ENCODE measurements at regions not wholly inside any gene's neighbourhood (a gene's known extent, or its start where the extent isn't known, plus 50 kb on each side); places are given as distances from the start of the nearest gene placed in this dataset.
"Not testable (repeated sequence)": the region's sequence is repeated elsewhere in the genome, so short reads cannot be mapped to it uniquely, and the experiment has no call there.

- H3K36me3 ChIP-seq = no peaks in the 10 kb centered on the region
- H3K9me3 ChIP-seq (replicated peaks) = no peaks in the 10 kb centered on the region
- H3K4me3 ChIP-seq = no peak overlapping the region
- no peak overlapping the region for H3K27ac ChIP-seq
- H3K27me3 ChIP-seq (replicated peaks) = no peaks in the 10 kb centered on the region
- DNase-seq (ENCODE audit: low read depth in 1 of 2, low spot score in 2 of 2) = no peak
- no peaks in the 10 kb centered on the region for H3K4me1 ChIP-seq (replicated peaks)
These were observed 543.1 kb upstream of the SLITRK5 start for GRCh38 chr13:87128036-87128435.

GRCh38 chr13:87128491-87128890, 542.7 kb upstream of the SLITRK5 start:
- Histone ChIP-seq H3K36me3 (no peaks in the 10 kb centered on the region), H3K4me3 (no peak overlapping the region), H3K4me1 (replicated peaks) (no peaks in the 10 kb centered on the region), H3K27me3 (replicated peaks) (no peaks in the 10 kb centered on the region), H3K27ac (no peak overlapping the region), H3K9me3 (replicated peaks) (no peaks in the 10 kb centered on the region)
- DNase-seq (ENCODE audit: low read depth in 1 of 2, low spot score in 2 of 2) = no peak

GRCh38 chr13:87129602-87130300, 541.4 kb upstream of the SLITRK5 start:
- Histone ChIP-seq H3K36me3 (no peaks in the 10 kb centered on the region), H3K4me3 (no peak overlapping the region), H3K27ac (no peak overlapping the region), H3K9me3 (replicated peaks) (no peaks in the 10 kb centered on the region), H3K27me3 (replicated peaks) (no peaks in the 10 kb centered on the region), H3K4me1 (replicated peaks) (no peaks in the 10 kb centered on the region)
- no peak for DNase-seq (ENCODE audit: low read depth in 1 of 2, low spot score in 2 of 2)

- Histone ChIP-seq H3K4me3 (no peak overlapping the region), H3K4me1 (replicated peaks) (no peaks in the 10 kb centered on the region), H3K9me3 (replicated peaks) (no peaks in the 10 kb centered on the region), H3K27me3 (replicated peaks) (no peaks in the 10 kb centered on the region), H3K27ac (no peak overlapping the region), H3K36me3 (no peaks in the 10 kb centered on the region)
- no peak for DNase-seq (ENCODE audit: low read depth in 1 of 2, low spot score in 2 of 2)
These were observed 540.7 kb upstream of the SLITRK5 start for GRCh38 chr13:87130423-87130822.

DNA sequence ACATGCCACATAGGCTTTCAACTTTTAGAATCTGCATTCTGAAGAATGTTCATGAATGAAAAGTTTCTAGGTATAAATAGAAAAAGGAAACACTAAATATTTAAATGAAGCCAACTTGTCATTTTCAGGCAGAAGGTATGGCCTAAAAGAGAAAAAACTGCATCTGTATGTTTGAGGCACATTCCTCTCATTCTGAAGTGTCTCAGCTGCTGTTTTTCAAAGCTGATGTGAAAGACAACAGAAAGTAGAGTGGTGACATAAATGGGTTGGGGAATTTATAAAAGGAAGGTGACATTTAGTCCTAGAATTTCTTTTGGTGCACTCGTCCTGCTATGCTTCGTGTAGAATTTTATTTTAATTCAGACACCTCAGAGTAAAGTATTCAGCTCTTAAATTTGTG, 539.6 kb upstream of the SLITRK5 start:
- Histone ChIP-seq H3K9me3 (replicated peaks) (no peaks in the 10 kb centered on the region), H3K27ac (no peak overlapping the region), H3K27me3 (replicated peaks) (no peaks in the 10 kb centered on the region), H3K4me3 (no peak overlapping the region), H3K4me1 (replicated peaks) (no peaks in the 10 kb centered on the region), H3K36me3 (no peaks in the 10 kb centered on the region)
- no peak for DNase-seq (ENCODE audit: low read depth in 1 of 2, low spot score in 2 of 2)

GRCh38 chr13:87138866-87139265, 532.3 kb upstream of the SLITRK5 start:
- Histone ChIP-seq H3K4me1 (replicated peaks) (no peaks in the 10 kb centered on the region), H3K27me3 (replicated peaks) (no peaks in the 10 kb centered on the region), H3K4me3 (no peak overlapping the region), H3K27ac (no peak overlapping the region), H3K36me3 (no peaks in the 10 kb centered on the region), H3K9me3 (replicated peaks) (no peaks in the 10 kb centered on the region)
- DNase-seq (ENCODE audit: low read depth in 1 of 2, low spot score in 2 of 2) = no peak

DNA sequence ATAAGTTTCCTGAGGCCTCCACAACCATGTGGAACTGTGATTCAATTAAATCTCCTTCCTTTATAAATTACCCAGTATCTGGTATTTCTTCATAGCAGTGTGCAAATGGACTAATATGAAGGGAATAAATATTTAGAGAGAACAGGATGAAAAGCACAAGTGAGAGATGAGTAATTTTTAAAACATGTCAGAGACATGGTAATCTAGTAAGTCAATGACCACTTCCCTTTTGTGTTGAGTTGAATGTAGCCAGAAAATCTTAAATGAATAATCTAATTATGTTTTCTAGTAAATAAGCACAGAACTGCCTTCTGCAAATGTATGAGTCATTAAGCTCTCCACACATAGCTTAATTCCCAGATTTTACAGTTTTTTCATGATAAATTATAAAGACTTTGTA, 524.1 kb upstream of the SLITRK5 start:
- DNase-seq (ENCODE audit: low read depth in 1 of 2, low spot score in 2 of 2) = no peak
- no peak overlapping the region for H3K27ac ChIP-seq
- H3K9me3 ChIP-seq (replicated peaks) = no peaks in the 10 kb centered on the region
- no peaks in the 10 kb centered on the region for H3K4me1 ChIP-seq (replicated peaks)
- no peak overlapping the region for H3K4me3 ChIP-seq
- no peaks in the 10 kb centered on the region for H3K27me3 ChIP-seq (replicated peaks)
- no peaks in the 10 kb centered on the region for H3K36me3 ChIP-seq

GRCh38 chr13:87153371-87153770, 517.8 kb upstream of the SLITRK5 start:
- Histone ChIP-seq H3K4me3 (no peak overlapping the region), H3K27me3 (replicated peaks) (no peaks in the 10 kb centered on the region), H3K36me3 (no peaks in the 10 kb centered on the region), H3K9me3 (replicated peaks) (no peaks in the 10 kb centered on the region), H3K4me1 (replicated peaks) (no peaks in the 10 kb centered on the region), H3K27ac (no peak overlapping the region)
- no peak for DNase-seq (ENCODE audit: low read depth in 1 of 2, low spot score in 2 of 2)

- no peaks in the 10 kb centered on the region for H3K27me3 ChIP-seq (replicated peaks)
- no peaks in the 10 kb centered on the region for H3K36me3 ChIP-seq
- no peaks in the 10 kb centered on the region for H3K9me3 ChIP-seq (replicated peaks)
- H3K4me3 ChIP-seq = no peak overlapping the region
- no peak overlapping the region for H3K27ac ChIP-seq
- H3K4me1 ChIP-seq (replicated peaks) = no peaks in the 10 kb centered on the region
- no peak for DNase-seq (ENCODE audit: low read depth in 1 of 2, low spot score in 2 of 2)
These were observed 504.8 kb upstream of the SLITRK5 start for GRCh38 chr13:87166348-87166747.

DNA sequence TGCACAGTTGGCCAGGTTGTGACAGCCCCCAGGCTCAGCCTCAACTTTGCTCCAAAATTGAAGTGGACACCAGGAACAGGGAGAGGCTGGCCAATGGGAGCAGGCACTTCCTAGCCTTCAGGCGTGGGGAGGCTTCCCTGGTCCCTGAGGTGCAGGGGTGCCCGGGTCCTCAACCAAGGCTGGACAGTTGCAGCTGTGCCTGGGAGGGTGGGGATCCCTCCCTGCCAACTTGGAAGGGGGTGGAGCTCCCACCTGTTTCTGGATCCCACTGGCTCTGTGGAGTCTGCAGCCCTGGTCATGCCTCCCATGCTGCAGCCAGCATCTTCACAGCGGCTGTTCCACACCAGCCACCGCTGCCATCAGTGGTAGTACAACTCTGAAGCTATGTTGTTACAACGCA, 502.8 kb upstream of the SLITRK5 start:
- no peak for DNase-seq (ENCODE audit: low read depth in 1 of 2, low spot score in 2 of 2)
- H3K27me3 ChIP-seq (replicated peaks) = no peaks in the 10 kb centered on the region
- H3K4me3 ChIP-seq = no peak overlapping the region
- H3K27ac ChIP-seq = no peak overlapping the region
- H3K36me3 ChIP-seq = no peaks in the 10 kb centered on the region
- no peaks in the 10 kb centered on the region for H3K9me3 ChIP-seq (replicated peaks)
- H3K4me1 ChIP-seq (replicated peaks) = no peaks in the 10 kb centered on the region

DNA sequence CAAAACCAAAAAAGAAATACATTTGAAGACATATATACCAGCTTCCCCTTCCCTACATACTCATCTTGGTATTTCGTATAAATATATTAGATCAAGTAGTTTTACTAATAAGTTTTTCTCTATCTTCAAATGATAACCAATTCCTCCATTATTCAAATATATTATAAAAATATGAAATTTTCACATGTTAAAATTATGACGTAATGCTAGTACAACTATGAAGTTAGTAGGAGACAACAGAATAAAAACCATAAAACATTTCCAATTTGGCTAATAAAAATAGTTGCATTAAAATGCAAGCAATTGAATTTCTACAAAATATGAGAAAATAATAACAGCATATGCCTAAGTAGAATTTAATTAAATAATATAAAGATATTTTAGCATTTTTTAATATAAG, 501.8 kb upstream of the SLITRK5 start:
- no peaks in the 10 kb centered on the region for H3K9me3 ChIP-seq (replicated peaks)
- H3K4me3 ChIP-seq = no peak overlapping the region

DNA sequence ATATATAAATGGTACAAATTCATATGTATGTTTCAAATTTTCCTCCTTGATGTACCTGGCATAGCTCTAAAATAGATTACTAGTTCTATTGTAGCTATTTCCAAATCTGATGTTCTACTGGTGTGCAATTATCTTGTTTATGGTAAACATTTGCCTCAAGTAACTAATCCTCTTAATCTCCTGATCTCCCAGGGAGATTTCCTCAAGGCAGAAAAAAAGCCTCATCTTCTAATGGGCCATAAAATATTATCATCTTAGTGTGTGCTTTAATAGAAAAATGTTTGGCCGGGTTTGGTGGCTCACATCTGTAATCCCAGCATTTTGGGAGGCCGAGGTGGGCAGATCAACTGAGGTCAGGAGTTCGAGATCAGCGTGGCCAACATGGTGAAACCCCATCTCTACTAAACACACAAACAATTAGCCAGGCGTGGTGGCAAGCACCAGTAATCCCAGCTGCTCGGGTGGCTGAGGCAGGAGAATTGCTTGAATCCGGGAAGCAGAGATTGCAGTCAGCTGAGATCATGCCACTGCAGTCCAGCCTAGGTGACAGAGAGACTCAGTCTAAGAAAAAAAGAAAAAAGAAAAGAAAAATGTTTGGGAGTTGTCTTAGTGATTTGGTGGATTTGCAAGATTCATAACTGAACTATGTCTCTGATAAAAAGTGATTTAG, 498.9 kb upstream of the SLITRK5 start:
- H3K27ac ChIP-seq = no peak overlapping the region
- H3K27me3 ChIP-seq (replicated peaks) = no peaks in the 10 kb centered on the region
- H3K4me1 ChIP-seq (replicated peaks) = no peaks in the 10 kb centered on the region
- H3K36me3 ChIP-seq = no peaks in the 10 kb centered on the region
- DNase-seq (ENCODE audit: low read depth in 1 of 2, low spot score in 2 of 2) = no peak
- no peaks in the 10 kb centered on the region for H3K9me3 ChIP-seq (replicated peaks)
- no peak overlapping the region for H3K4me3 ChIP-seq

More for the DNA sequence above, 501.8 kb upstream of the SLITRK5 start:
- no peaks in the 10 kb centered on the region for H3K27me3 ChIP-seq (replicated peaks)
- H3K27ac ChIP-seq = no peak overlapping the region
- no peaks in the 10 kb centered on the region for H3K4me1 ChIP-seq (replicated peaks)
- no peak for DNase-seq (ENCODE audit: low read depth in 1 of 2, low spot score in 2 of 2)
- H3K36me3 ChIP-seq = no peaks in the 10 kb centered on the region

GRCh38 chr13:87185138-87185537, 486.0 kb upstream of the SLITRK5 start:
- not testable (repeated sequence) for H3K36me3 ChIP-seq; DNase-seq (ENCODE audit: low read depth in 1 of 2, low spot score in 2 of 2); H3K27me3 ChIP-seq (replicated peaks); H3K4me1 ChIP-seq (replicated peaks); H3K4me3 ChIP-seq; H3K9me3 ChIP-seq (replicated peaks); H3K27ac ChIP-seq

DNA sequence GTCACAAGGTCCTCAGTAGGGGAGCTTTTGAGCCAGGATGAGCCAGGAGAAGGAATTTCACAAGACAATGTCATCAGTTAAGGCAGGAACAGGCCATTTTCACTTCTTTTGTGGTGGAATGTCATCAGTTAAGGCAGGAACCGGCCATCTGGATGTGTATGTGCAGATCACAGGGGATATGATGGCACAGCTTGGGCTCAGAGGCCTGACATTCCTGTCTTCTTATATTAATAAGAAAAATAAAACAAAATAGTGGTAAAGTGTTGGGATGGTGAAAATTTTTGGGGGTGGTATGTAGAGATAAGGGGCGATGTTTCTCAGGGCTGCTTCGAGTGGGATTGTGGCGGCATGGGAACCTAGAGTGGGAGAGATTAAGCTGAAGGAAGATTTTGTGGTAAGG, 484.5 kb upstream of the SLITRK5 start:
- H3K27me3 ChIP-seq (replicated peaks); H3K27ac ChIP-seq; H3K4me3 ChIP-seq; H3K36me3 ChIP-seq; DNase-seq (ENCODE audit: low read depth in 1 of 2, low spot score in 2 of 2); H3K4me1 ChIP-seq (replicated peaks); H3K9me3 ChIP-seq (replicated peaks): not testable (repeated sequence)

- not testable (repeated sequence) for H3K36me3 ChIP-seq; DNase-seq (ENCODE audit: low read depth in 1 of 2, low spot score in 2 of 2); H3K4me3 ChIP-seq; H3K4me1 ChIP-seq (replicated peaks); H3K9me3 ChIP-seq (replicated peaks); H3K27ac ChIP-seq; H3K27me3 ChIP-seq (replicated peaks)
These were observed 479.7 kb upstream of the SLITRK5 start for GRCh38 chr13:87191485-87191884.
